ENCODE measurements at regions not wholly inside any gene's neighbourhood (a gene's known extent, or its start where the extent isn't known, plus 50 kb on each side); places are given as distances from the start of the nearest gene placed in this dataset.

DNA sequence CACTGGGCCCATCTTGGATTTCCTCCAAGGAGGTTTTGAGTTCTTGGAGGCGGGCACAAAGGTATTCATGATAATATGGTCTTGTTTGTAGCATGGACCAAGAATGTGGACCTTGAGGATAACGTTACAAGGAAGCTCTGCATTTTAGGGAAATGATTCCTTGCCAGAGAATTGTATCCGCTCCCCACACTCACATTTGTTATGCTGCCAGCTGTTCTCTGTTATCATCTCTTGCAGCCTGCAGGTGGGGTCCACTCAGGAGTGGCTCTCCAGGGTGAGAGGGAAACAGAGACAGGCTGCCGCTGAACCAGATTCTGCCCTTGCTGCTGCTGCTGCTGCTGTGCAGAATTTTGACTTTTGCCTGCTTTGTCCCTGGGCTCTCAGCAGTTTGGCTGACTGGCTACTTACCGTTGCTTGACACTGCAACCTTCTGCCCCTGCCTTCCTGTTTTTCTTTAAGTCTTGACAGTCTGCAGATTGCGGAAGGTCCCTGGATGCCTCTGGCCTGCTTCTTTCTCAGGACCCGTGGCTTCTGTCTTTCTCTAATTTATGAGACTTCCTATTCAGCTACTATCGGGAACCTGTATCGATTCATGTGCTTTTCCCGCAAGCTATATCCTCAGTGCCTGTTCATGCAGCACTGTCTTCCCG lies 122.3 kb upstream of the DOCK10 start:
- TF ChIP-seq POLR2A (IDR thresholded peaks at IDR 0.05) (no peak), CTCF (IDR thresholded peaks at IDR 0.05) (no peak), POLR2AphosphoS5 (IDR thresholded peaks at IDR 0.05) (no peak), EP300 (IDR thresholded peaks at IDR 0.05) (no peak)

Data from suprapubic skin (tissue), 4 donors.